NCI-H2107 (cell line): ENCODE measurements at regions not wholly inside any gene's neighbourhood (a gene's known extent, or its start where the extent isn't known, plus 50 kb on each side); places are given as distances from the start of the nearest gene placed in this dataset.
A peak's percentile ranks its signal among the peaks of the same experiment; 100 is the strongest.

Experiments used
- DNase-seq: peaks from one replicate; lab custom pipeline; 2025; lab: John Stamatoyannopoulos, UW

DNA sequence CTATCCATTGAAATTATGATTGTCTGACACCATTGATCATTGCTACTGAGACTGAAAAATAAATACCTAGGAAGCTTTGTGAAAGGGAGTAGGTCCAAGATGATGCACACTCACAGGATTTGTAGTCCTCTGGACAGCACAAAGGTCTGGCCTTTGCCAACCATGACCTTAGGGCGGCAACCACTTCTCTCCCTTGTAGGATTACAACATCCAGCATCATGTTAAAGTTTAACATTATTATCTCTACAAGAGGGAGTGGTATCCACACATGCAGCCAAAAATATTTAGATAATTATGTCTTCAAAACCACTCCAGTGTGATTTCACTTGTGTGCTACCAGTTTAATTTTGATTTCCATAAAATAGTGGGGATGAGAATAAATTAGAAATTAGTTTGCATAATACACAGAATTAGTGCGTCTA lies 51.1 kb upstream of the NHSL1 start:
- no peak for DNase-seq

DNA sequence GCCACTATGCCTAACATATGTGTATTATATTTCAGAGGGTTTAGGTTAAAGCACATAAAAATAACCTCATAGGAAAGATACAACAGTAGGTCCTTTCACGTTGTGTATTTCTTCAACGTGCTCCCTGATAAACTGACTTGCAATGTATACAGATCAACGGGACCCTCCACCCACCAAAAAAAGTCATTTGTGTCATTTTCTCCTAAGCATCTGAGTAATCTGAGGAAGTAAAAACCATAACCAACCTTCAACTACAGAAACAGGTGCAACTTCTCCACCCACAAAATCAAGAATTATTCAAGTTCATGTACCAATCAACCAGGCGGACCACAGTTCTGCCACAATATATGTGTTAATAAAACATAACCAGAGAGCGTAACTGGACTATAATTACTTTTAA lies 54.9 kb upstream of the NHSL1 start:
- no peak for DNase-seq

DNA sequence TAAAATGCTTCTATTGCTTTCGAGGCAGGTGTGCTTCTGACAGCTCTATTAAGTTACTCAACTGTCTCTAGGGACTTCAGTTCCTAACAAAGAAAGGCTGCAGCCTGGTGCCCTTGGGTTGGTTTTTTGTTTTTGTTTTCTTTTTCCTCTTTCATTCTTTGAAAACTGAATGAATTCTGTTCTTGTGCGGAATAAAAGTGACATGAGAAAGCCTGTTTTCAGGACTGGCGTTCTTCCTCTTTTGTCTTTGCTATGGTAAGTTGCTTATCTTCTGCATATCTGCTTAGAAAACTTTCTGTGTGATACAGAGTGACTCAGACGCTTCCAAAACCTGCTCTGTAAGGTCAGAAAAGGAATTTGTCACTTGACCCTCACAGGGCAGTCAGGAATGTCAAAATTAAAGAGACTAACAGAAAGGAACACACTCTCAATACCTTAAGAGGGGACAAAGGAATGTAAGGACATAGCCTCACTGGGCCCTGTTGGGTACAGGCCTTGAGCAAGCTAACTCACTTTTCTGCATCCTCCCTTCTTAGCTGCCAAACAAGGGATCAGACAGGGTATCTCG lies 56.2 kb upstream of the NHSL1 start:
- no peak for DNase-seq

DNA sequence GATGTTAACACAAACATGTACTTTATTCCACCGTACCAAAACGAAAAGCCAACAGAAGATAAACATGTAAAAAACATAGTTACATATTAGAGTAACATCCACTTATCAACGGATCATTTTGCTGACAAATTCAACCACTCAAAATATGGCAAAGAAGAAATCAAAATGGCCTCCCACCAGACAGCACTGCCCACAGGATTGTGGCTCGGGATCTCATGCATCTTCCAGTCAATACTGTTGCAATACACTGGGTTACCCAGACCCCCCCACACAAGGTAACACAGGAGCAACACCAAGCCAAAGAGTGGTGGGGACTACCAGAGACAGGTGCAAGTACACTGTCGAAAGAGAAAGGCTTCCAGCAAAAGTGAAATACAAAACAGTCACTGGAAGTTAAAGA lies 57.9 kb upstream of the NHSL1 start:
- no peak for DNase-seq

DNA sequence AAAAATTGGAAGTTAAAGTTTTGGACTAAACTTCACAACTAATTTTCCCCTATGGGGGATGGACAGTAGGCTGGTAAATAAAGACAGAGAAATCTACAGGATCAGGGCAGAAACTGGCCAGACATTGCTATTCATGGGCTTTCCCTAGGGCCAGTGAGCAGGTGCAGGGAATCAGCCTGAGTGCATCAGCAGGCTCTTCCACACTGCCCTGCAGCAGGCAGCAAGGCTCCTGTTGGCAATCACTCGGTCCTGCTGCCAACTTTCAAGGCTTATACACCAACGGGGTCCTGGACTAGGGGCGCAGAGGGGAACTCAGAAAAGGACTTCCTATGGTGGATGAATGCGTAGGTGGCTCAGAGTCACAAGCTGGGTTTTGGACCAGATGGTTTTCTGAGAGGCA lies 59.8 kb upstream of the NHSL1 start:
- DNase-seq: no peak

DNA sequence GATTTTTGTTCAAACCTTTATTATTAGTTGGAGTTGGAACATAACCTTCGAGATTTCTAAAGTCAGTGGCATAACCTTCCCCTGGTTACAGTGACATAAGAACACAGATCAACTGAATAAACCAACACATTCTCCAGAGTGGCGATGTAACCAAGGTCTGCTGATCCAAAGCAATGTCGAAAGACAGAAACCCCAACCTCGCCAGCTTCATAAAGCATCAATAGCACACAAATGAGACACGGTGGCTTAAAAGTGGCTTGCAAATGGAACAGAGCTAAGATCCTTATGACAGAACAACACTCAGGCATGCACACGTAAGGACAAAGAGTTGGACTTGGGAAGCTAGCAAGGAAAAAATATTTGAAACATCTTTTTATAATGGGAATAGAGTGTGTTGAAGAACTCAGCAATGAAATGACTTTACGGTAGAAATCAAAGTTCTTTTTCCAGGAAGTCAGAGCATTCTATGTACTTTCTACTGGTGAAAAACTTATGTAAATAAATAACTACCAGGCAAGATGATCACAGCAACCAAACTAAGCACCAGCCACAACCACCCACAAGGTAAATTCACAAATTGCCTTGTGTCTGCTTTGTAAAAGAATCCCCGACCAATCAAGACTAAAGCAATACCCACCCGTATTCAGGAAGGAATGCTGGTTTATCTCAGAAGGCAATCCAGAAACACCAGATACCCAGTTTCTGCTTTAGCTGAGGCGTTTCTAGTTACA lies 61.0 kb upstream of the NHSL1 start:
- DNase-seq: no peak

DNA sequence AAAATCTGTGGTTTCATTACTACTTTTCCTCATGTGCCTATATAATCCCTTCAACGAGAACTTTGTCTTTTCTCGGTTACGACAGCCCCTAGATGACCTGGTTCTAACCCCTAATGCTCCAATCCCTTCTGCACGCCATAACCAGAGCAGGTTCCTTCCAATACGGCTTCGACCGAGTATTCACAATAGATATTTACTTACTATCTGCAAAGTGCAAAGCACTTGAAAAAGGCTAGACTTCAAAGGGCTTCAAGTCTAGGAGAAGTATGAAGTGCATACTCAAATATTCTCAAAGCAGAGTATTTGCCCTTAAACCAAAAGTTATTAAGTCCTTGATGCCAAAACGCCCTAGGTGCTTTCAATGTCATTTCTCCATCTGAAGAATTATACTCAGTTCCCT lies 63.4 kb upstream of the NHSL1 start:
- DNase-seq: no peak

DNA sequence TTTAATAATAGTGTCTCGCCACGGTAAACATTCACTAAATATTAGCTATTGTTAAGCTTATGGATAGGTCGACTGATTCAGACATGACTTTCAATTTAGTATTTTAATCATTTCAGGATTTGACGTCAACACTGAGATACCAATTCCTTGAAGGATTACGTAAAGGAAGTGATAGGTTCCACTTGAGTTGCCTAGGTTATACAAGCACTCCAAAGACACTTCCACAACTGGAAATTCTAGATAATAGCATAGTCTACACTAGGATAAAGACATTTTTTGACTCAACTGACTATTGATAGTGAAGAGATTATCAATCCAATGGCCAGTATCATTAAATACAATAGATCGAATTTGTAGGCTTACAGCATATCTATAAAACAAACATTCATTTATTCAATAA lies 63.9 kb upstream of the NHSL1 start:
- DNase-seq: no peak

DNA sequence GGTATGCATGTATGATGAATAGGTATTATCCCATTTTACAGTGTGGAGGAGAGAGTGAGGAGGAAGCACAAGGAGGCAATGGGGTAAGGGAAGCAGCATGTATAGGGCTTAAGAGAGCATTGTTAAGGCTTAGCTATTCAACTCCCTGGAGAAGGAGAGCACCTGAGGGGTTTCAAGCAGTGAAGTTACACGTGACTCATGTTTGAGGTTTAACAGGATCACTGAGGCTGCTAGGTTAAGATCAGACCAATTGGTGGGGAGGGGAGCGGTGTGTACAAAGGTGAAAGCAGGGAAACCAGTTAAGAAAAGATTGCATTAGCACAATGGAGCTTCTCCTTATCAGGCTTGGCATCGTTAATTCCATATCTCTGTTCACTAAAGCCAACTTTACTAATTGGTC lies 64.4 kb upstream of the NHSL1 start:
- DNase-seq: no peak

DNA sequence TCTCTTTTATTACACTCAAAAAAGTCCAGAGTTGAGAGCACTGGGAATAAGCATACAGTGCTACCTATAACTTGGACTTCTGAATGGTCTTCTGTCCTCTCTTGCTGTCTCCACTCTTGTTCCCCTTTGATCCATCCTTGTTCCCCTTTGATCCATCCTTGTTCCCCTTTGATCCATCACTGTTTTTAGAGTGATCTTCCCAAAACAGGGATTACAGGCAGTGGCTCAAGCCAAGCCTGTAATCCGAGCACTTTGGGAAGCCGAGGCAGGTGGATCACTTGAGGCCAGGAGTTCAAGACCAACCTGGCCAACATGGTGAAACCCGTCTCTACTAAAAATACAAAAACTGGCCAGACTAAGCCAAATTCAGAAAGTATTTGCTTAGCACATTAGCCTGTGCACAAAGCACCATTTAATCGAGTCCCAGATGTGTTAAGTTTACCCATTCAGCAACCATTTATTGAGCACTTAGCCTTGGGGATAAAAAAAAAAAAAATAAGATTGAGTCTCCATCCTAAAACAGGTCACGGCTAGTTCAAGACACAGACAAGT lies 65.0 kb upstream of the NHSL1 start:
- DNase-seq: no peak

DNA sequence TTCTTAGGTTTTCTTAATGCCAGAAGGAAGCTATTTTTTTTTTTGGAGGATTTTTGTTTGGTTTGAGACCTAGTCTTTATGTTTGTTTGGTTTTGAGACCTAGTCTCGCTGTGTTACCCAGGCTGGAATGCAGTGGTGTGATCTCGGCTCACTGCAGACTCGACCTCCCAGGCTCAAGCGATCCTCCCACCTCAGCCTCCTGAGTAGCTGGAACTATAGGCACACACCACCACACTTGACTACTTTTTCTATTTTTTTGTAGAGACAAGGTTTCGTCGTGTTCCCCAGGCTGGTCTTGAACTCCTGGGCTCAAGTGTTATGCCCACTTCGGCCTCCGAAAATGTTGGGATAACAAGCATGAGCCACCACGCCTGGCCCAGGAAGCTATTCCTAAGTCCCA lies 67.8 kb upstream of the NHSL1 start:
- no peak for DNase-seq

DNA sequence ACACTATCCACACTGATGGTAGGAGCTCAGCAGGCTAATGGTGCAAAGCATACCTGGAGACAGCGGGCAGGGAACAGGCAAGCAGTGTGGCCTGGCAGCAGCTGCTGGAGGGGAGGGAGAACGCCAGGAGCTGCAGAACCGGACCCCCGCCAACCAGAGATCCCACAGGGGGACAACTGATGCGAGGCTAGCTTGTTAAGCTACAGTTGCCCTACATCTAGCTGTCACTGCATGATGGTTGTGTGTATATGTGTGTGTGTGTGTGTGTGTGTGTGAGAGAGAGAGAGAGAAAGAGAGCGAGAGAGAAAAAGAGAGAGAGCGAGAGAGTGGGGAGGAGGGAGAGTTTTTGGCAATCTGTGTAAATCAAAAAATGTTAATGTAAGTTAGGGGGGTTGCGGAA lies 69.7 kb upstream of the NHSL1 start:
- DNase-seq: no peak

DNA sequence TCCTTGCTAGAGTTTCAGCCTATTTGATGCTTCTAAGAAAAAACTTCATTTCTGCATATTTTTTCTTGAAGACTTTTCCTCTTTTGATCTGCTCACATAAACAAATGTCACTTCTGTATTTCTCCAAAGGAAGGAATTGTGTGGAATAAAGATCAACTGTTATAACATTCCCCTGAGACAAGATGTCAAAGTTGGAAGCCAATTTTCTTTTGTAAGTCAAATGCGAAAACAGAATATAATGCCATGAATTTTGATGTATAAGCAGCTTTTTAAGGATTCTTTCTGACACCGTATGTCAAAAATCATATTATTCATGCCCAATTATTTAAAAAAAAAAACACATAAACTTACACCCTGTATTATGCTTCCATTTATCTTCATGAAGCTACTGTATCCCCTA lies 70.3 kb upstream of the NHSL1 start:
- DNase-seq: no peak

DNA sequence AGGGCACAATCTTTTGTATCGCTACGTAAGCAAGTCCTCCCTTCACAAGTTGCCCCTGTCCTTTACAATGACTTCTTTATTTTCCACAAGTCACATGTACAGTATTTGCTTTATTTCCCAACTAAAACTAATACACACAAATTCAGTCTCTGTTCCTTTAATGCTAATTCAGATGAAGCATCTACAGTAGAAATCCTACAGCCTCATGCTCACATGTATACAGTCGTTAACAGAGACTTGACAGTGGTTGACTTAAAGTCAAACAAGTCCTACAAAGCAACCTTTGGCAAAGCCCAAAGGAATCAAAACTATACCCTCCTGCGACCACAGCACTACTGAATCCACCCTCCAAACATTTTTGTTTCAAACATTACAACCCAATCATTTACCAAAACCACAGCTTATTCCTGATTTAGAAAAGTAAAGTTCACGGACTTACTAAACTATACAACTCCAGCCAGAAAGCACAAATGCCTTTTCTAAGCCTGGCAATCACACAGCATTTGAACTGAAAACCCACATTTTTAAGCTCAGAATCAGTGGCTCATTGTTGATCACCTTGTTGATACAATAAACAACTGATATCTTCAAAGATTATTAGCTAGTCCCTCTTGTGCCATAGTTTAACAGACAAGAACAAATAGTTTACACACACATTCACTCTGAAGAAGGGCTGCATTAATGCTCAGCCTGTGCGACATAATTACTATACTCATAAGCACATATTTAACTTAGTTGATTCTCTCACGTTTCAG lies 70.9 kb upstream of the NHSL1 start:
- DNase-seq: no peak

DNA sequence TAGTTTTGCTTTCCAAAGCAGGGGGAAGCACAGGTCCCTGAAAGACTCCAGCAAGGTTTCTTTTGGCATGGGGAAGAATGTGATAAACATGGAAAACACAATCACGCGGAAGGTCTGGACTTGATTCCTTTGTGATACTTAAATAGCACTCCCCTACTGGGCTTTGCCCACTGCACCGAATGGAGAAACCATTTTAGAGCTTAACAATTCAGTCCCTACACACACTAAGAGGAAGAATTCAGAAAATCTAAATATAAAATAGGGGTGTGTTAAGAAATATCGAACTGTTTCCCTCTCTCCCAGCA lies 71.4 kb upstream of the NHSL1 start:
- no peak for DNase-seq

DNA sequence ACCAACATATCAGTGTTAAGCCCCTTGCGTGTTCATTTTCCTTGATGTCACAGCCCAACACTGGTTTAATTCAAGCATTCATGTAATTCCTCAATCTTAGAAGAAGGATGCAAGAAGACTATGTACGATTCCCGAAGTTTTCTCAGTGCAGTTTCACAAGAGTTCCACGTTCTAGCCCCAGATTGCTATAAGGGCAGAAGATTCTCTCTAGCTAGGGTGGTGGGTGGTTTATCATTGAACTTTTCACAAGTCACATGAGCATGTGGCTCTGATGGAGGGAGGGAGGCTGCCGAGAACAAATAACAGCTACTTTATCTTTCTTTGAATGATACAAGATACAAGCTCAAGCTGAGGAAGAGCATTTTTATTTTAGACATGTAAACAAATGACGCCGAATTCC lies 71.9 kb upstream of the NHSL1 start:
- no peak for DNase-seq

DNA sequence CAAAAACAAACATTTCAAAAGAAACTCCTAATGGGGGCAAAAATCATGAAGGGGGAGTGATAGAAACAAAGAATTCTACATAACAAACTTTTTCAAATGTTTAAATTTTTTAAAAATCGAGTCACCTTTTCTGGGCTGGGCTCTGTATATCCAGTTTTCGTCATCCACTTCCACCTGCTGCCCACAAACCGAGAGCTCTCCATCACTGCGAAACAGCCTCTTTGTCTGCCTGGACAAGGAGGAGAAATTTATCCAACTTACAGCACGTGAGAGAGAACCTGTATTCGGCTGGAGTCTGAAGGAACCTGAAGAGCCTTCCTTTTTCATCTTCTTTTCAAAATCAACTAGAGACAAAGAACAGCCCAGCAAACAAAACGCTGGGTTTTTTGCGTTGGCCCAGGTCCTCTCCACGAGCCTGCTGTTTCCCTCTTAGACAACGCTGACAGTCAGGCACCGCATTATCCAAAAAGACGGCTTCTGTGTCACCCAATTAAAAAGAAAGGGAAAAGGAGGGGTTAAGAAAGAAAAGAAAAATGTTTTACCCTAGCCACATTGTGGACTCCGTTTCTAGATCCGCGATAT lies 72.4 kb upstream of the NHSL1 start:
- no peak for DNase-seq

DNA sequence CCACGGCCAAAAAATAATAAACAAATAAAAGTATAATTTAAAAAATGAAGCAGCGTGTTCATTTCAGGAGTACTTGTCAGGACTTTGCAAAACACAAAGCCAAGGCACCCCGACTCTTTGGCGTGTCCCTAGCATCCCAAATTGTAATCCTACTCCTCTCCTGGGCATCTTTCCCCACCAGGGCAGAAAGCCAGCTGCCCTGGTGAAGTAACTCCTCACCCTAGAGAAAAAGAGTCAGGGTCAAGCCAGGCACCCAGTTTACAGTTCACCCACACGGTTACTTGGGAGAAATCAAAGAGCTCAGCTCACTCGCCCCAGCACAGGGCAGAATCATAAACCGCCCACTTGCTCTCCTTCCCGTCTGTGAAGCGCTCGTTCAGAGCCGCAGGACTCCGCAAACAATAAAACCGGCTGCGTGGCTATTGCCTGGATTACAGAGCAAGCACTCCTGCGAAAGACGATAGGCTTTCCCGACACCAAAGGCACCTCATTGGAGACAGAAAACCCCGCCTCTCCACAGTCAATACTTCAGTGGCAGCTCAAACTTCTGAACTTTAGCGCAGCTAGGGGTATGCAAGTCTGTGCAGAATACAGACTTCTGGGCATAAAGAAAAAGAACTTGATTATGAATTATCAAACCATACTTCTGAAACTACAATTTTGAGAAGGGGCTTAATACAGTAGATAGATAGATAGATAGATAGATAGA lies 73.0 kb upstream of the NHSL1 start:
- peak; percentile 88 for DNase-seq

DNA sequence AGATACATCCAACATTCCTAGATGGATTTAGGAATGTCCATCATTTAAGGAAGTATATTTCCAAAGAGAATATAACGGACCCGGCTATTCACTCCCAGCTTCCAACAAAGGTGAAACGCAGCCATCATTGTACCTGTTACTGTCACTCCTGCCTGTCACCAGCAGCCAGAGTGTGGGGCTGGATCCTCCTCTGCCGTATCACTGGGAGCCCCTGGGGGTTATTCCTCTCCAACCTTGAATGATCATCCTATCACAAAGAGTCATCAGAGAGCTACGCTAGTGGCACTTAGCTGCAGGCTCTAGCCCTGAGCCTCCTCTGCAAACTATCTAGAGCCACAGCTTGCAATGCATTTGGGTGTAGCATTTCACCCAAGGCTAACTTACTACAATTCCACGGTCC lies 73.6 kb upstream of the NHSL1 start:
- DNase-seq: no peak

DNA sequence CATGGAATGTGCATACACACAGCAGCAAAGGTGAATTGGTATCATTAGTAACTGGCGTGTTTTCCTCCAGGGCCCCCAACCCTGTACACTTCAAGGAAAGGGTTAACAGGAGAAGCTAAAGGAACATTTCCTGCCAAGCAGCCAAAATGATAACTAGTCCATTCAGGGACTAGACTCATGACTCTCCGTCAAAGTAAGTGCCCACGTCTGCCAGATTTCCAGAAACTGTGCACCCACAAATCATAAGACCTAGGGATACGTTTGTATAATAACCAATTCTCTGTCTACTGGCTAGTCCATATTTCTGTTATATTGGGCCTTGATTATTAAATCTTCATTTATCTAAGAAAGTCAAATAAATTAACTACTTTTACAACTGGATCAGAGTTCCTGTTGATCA lies 76.0 kb upstream of the NHSL1 start:
- DNase-seq: no peak

DNA sequence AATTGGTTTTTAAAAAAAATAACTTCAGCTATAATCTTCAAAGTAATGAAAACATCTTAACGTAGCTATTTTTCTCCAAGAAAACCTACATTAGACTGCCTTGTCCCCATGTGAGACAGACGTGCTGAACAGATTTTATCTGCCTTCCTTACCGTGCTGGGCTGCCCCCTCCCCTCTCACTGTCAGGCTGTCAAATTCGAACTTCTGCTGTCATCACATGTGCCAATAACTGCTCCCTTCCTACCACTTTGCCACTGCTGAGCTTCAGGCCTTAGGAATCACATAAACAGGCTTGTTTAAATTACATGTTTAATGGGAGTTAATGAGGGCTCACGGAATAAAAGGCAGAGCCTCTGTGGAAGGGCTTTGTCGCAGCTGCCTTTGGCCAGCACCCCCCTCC lies 77.0 kb upstream of the NHSL1 start:
- no peak for DNase-seq

DNA sequence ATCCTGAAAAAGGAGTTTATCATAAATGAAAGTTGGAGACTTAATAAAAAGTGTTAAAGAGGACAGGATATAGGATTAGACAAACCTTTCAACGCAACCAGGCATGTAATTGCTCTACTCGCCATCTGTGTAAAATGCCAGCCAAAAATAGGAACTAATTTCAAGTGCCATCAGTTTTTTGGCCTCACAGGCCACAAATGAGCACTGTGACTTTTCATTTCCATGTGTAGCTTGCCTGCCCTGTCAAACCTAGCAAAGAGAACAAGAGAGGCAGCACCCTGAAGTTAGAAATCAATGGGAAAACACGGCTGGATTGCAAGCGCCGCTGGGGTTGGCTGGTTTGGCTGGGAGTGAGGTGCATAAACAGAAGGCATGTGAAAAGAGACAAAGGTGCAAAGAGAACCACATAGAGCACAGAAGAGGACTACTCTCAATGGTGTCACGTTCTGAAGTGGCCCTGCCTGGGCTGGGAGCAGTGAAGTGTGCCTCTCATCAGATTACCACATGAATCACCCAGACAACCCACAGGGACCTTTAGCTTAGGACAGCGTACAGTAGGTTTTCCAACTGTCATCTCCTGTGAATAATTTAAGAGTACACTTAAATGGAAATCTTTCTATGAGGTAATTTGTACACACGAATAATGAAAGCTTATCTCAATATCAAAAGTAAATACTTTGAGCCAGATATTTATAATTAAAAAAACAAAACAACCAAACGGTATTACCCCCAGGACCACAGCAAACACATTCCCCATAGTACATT lies 78.0 kb upstream of the NHSL1 start:
- DNase-seq: peak; percentile 85
